ENCODE measurements at regions not wholly inside any gene's neighbourhood (a gene's known extent, or its start where the extent isn't known, plus 50 kb on each side); places are given as distances from the start of the nearest gene placed in this dataset.

GRCh38 chr13:72521940-72522661, 205.3 kb downstream of the MZT1 start:
- DNase-seq (ENCODE audit: low spot score), result no peak
- Histone ChIP-seq H3K27ac (no peak overlapping the region), H3K4me3 (no peak overlapping the region)
- no peak for TF ChIP-seq CTCF (IDR thresholded peaks at IDR 0.05)

- no peak for TF ChIP-seq CTCF (IDR thresholded peaks at IDR 0.05)
- Histone ChIP-seq H3K4me3 (no peak overlapping the region), H3K27ac (no peak overlapping the region)
- DNase-seq (ENCODE audit: low spot score), result no peak
These were observed 213.3 kb downstream of the MZT1 start for GRCh38 chr13:72514146-72514545.

- no peak for TF ChIP-seq CTCF (IDR thresholded peaks at IDR 0.05)
- Histone ChIP-seq H3K4me3 (no peak overlapping the region), H3K27ac (no peak overlapping the region)
- no peak for DNase-seq (ENCODE audit: low spot score)
These were observed 219.0 kb downstream of the MZT1 start for GRCh38 chr13:72508392-72508791.

- DNase-seq (ENCODE audit: low spot score), result no peak
- TF ChIP-seq CTCF (IDR thresholded peaks at IDR 0.05), result no peak
- Histone ChIP-seq H3K4me3 (peak overlapping the region; percentile 3), H3K27ac (no peak overlapping the region)
These were observed 219.8 kb downstream of the MZT1 start for GRCh38 chr13:72507416-72508199.

- TF ChIP-seq CTCF (IDR thresholded peaks at IDR 0.05), result no peak
- no peak overlapping the region for H3K4me3 ChIP-seq
- no peak overlapping the region for H3K27ac ChIP-seq
- DNase-seq (ENCODE audit: low spot score), result no peak
These were observed 220.7 kb downstream of the MZT1 start for GRCh38 chr13:72506706-72507105.

DNA sequence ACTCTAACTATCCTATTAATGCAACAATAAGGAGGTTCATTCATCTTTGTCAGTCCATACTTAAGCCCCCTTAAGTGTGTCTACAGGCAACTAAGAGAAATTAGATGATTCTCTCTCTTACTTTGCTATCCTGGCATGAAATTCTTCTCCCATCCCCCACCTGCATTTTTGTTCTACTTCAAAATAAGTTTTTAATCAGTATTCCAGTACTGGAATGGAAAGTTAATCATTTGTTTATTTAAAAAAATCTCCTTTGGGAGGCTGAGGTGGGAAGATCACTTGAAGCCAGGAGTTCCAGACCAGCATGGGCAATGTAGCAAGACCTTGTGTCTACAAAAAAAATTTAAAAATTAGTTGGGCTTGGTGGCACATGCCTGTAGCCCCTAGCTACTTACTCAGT, 222.1 kb downstream of the MZT1 start:
- DNase-seq (ENCODE audit: low spot score), result no peak
- no peak overlapping the region for H3K27ac ChIP-seq
- no peak overlapping the region for H3K4me3 ChIP-seq
- no peak for TF ChIP-seq CTCF (IDR thresholded peaks at IDR 0.05)

Data from coronary artery (tissue), 2 donors.